OCI-LY1 (cell line): ENCODE measurements at regions not wholly inside any gene's neighbourhood (a gene's known extent, or its start where the extent isn't known, plus 50 kb on each side); places are given as distances from the start of the nearest gene placed in this dataset.

Experiments
- H2AFZ ChIP-seq: fragments of 200-600 bp; sonication (generic), shearing (Covaris generic); 2 replicates; pipeline ENCODE4 v1.6.0; 2014; ENCODE audit warnings: antibody characterized with exemption, mild to moderate bottlenecking, low read length
- H3F3A ChIP-seq: fragments of 200-600 bp; sonication (generic), shearing (Covaris generic); 2 replicates; pipeline ENCODE4 v1.6.0; 2014; ENCODE audit warnings: mild to moderate bottlenecking, antibody characterized with exemption, low read length, moderate library complexity; ENCODE audit not compliant: insufficient read depth
- H3K27ac ChIP-seq: fragments of 200-600 bp; sonication (generic); 2 replicates; pipeline ENCODE4 v1.5.1; 2014; ENCODE audit warnings: low read length, mixed run types, mild to moderate bottlenecking, low read depth; ENCODE audit not compliant: poor library complexity, severe bottlenecking
- H3K27me3 ChIP-seq: fragments of 200-600 bp; sonication (generic); 2 replicates; pipeline ENCODE4 v1.6.0; 2014; ENCODE audit warnings: antibody characterized with exemption, mild to moderate bottlenecking, low read length, moderate library complexity; ENCODE audit not compliant: insufficient read depth
- H3K36me3 ChIP-seq: fragments of 200-600 bp; sonication (generic); 2 replicates; pipeline ENCODE4 v1.6.1; 2014; ENCODE audit warnings: mild to moderate bottlenecking, antibody characterized with exemption, low read length, moderate library complexity, mixed read lengths; ENCODE audit not compliant: insufficient read depth
- H3K4me1 ChIP-seq: fragments of 200-600 bp; sonication (generic); 2 replicates; pipeline ENCODE4 v1.5.1; 2014; ENCODE audit warnings: mild to moderate bottlenecking, low read length, moderate library complexity; ENCODE audit not compliant: insufficient read depth, severe bottlenecking
- H3K4me2 ChIP-seq: fragments of 200-600 bp; sonication (generic), shearing (Covaris generic); 2 replicates; pipeline ENCODE4 v1.6.1; 2014; ENCODE audit warnings: low read length
- H3K4me3 ChIP-seq: fragments of 200-600 bp; sonication (generic); 2 replicates; pipeline ENCODE4 v1.5.1; 2014; ENCODE audit warnings: low read length, low read depth, mild to moderate bottlenecking, mixed read lengths; ENCODE audit not compliant: poor library complexity, severe bottlenecking
- H3K79me2 ChIP-seq: fragments of 200-600 bp; shearing (Covaris generic); 2 replicates; pipeline ENCODE4 v1.6.1; 2016; ENCODE audit warnings: mixed run types, low read length, mixed read lengths; ENCODE audit not compliant: insufficient read depth
- H3K9ac ChIP-seq: fragments of 200-600 bp; sonication (generic), shearing (Covaris generic); 2 replicates; pipeline ENCODE4 v1.6.1; 2014; ENCODE audit warnings: mild to moderate bottlenecking, low read length, mixed read lengths
- H3K9me2 ChIP-seq: fragments of 200-600 bp; sonication (generic), shearing (Covaris generic); 2 replicates; pipeline ENCODE4 v1.6.1; 2014; ENCODE audit warnings: low read depth, mild to moderate bottlenecking, low read length, mixed read lengths
- H3K9me3 ChIP-seq: fragments of 200-600 bp; shearing (Covaris generic); 2 replicates; pipeline ENCODE4 v1.6.1; 2014; ENCODE audit warnings: low read length, mixed read lengths
- H4K20me1 ChIP-seq: fragments of 200-600 bp; sonication (generic), shearing (Covaris generic); 2 replicates; pipeline ENCODE4 v1.6.0; 2016; ENCODE audit warnings: mild to moderate bottlenecking, low read length; ENCODE audit not compliant: insufficient read depth
- CTCF ChIP-seq: fragments of 200-600 bp; sonication (generic), shearing (Covaris generic); IDR thresholded peaks from 2 replicates; pipeline ENCODE4 v1.5.1; 2017; ENCODE audit warnings: mild to moderate bottlenecking, antibody characterized with exemption, low read length, moderate library complexity, mixed read lengths
- EZH2 ChIP-seq: fragments of 200-600 bp; sonication (generic), shearing (Covaris generic); IDR thresholded peaks from 2 replicates; pipeline ENCODE4 v1.8.0; 2017; ENCODE audit warnings: borderline replicate concordance, mixed run types, mild to moderate bottlenecking, antibody characterized with exemption, low read length, moderate library complexity, mixed read lengths

- TF ChIP-seq EZH2 = no peak
- TF ChIP-seq CTCF = no peak
- Histone ChIP-seq H4K20me1 (no peaks in the 10 kb centered on the region), H3K36me3 (no peaks in the 10 kb centered on the region), H3K4me2 (no peak overlapping the region), H3K4me1 (no peaks in the 10 kb centered on the region), H2AFZ (no peak overlapping the region), H3K9me2 (no peaks in the 10 kb centered on the region), H3F3A (no peaks in the 10 kb centered on the region), H3K4me3 (no peak overlapping the region), H3K27ac (no peak overlapping the region), H3K27me3 (no peaks in the 10 kb centered on the region), H3K79me2 (no peaks in the 10 kb centered on the region), H3K9ac (no peak overlapping the region), H3K9me3 (no peaks in the 10 kb centered on the region)
Measured at GRCh38 chr3:65070968-65071367, 383.2 kb upstream of the ADAMTS9 start.

DNA sequence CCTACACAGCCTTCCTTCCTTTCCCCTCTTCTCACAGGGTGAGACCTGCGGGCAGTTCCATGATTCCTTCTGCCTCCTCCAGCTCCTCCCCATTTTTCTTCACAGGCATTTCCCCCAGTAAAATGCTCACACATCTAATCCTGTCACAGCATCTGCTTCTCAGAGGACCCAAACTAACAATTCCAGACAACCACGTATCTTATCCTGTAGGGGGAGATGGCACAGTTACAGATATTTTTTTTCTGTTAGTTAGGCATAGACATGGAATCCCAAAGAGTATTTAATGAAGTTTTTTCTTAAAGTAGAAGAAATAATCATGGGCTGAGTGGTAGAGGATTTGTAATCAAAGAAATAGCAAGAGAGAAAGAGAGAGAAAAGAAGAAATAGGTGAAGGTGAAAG, 373.1 kb upstream of the ADAMTS9 start:
- H4K20me1 ChIP-seq = no peaks in the 10 kb centered on the region
- no peaks in the 10 kb centered on the region for H3K27me3 ChIP-seq
- TF ChIP-seq CTCF = no peak
- no peak for TF ChIP-seq EZH2
- H3K9me2 ChIP-seq = no peaks in the 10 kb centered on the region
- H3K4me2 ChIP-seq = no peak overlapping the region
- H3K79me2 ChIP-seq = no peaks in the 10 kb centered on the region
- no peaks in the 10 kb centered on the region for H3K4me1 ChIP-seq
- no peak overlapping the region for H3K4me3 ChIP-seq
- H2AFZ ChIP-seq = no peak overlapping the region
- no peaks in the 10 kb centered on the region for H3K9me3 ChIP-seq
- no peak overlapping the region for H3K27ac ChIP-seq
- no peaks in the 10 kb centered on the region for H3F3A ChIP-seq
- H3K36me3 ChIP-seq = no peaks in the 10 kb centered on the region
- no peak overlapping the region for H3K9ac ChIP-seq

DNA sequence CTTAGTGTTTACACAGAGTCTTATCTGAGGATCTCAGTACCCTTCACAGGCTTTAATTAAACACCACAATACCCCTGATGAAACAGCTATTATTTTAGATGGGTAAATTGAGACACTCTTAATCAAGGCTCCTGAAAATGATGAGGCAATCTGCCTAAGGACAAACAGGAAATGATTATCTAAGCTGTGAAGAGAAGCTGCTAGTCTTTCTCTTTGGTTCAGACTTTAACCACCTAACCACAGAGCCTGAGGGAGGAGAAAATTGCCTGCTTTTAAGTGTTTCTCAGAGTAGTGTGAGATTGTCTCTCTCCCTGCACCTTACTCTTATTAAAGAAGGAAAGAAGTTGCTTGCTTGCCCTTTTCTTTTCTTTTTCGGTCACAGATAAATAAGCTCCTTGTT, 364.3 kb upstream of the ADAMTS9 start:
- Histone ChIP-seq H2AFZ (no peak overlapping the region), H4K20me1 (no peaks in the 10 kb centered on the region), H3K27ac (no peak overlapping the region)

More for the DNA sequence above, 364.3 kb upstream of the ADAMTS9 start:
- no peak for TF ChIP-seq EZH2
- TF ChIP-seq CTCF = no peak
- no peaks in the 10 kb centered on the region for H3K9me3 ChIP-seq
- H3K4me2 ChIP-seq = no peak overlapping the region
- no peaks in the 10 kb centered on the region for H3K4me1 ChIP-seq
- no peaks in the 10 kb centered on the region for H3K27me3 ChIP-seq
- H3K4me3 ChIP-seq = no peak overlapping the region
- H3K79me2 ChIP-seq = no peaks in the 10 kb centered on the region
- H3K9me2 ChIP-seq = no peaks in the 10 kb centered on the region
- no peaks in the 10 kb centered on the region for H3F3A ChIP-seq
- no peaks in the 10 kb centered on the region for H3K36me3 ChIP-seq
- H3K9ac ChIP-seq = no peak overlapping the region
